DND-41 (cell line): ENCODE measurements at regions not wholly inside any gene's neighbourhood (a gene's known extent, or its start where the extent isn't known, plus 50 kb on each side); places are given as distances from the start of the nearest gene placed in this dataset.

Experiments used
- ATAC-seq: fragments of 200-7000 bp; cut with Tn5 transposase; 3 replicates; pipeline ENCODE4 v1.9.1; 2021; ENCODE audit warnings: low read depth; ENCODE audit not compliant: insufficient read depth
- DNase-seq: peaks from one replicate; pipeline ENCODE4 v3.0.0-alpha.2; 2020
- H2AFZ ChIP-seq: 2 replicates; pipeline ENCODE4 v1.6.0; 2012; ENCODE audit warnings: low read depth, low read length
- H3K27ac ChIP-seq: 2 replicates; pipeline ENCODE4 v1.5.1; 2012; ENCODE audit warnings: low read length, inconsistent platforms
- H3K27me3 ChIP-seq: fragments of 200-600 bp; sonication (generic); 2 replicates; pipeline ENCODE4 v1.6.0; 2012; ENCODE audit warnings: low read length, mild to moderate bottlenecking, inconsistent platforms; ENCODE audit not compliant: insufficient read depth, poor library complexity
- H3K36me3 ChIP-seq: 2 replicates; pipeline ENCODE4 v1.5.1; 2012; ENCODE audit warnings: low read length, inconsistent platforms; ENCODE audit not compliant: insufficient read depth
- H3K4me1 ChIP-seq: 2 replicates; pipeline ENCODE4 v1.5.1; 2012; ENCODE audit warnings: mild to moderate bottlenecking, low read length; ENCODE audit not compliant: insufficient read depth
- H3K4me2 ChIP-seq: 2 replicates; pipeline ENCODE4 v1.6.0; 2012; ENCODE audit warnings: mild to moderate bottlenecking, moderate library complexity, low read length, inconsistent platforms; ENCODE audit not compliant: insufficient read depth
- H3K4me3 ChIP-seq, 2 experiments: fragments of 200-600 bp in 1 of 2; shearing (Covaris generic) in 1 of 2; 2 replicates each; pipeline ENCODE4 v1.5.1; 2012 to 2016; ENCODE audit warnings: inconsistent platforms in 2 of 2, low read length in 2 of 2, mild to moderate bottlenecking in 2 of 2, low read depth in 1 of 2, moderate library complexity in 1 of 2
- H3K79me2 ChIP-seq: 2 replicates; pipeline ENCODE4 v1.6.0; 2012; ENCODE audit warnings: low read length, inconsistent platforms; ENCODE audit not compliant: insufficient read depth
- H3K9ac ChIP-seq: 2 replicates; pipeline ENCODE4 v1.6.0; 2012; ENCODE audit warnings: low read depth, mild to moderate bottlenecking, inconsistent platforms, low read length, moderate library complexity
- H3K9me3 ChIP-seq: 2 replicates; pipeline ENCODE4 v1.5.1; 2012; ENCODE audit warnings: low read length, moderate library complexity, mild to moderate bottlenecking, inconsistent platforms; ENCODE audit not compliant: insufficient read depth, severe bottlenecking
- H4K20me1 ChIP-seq: 2 replicates; pipeline ENCODE4 v1.6.0; 2012; ENCODE audit warnings: low read length; ENCODE audit not compliant: insufficient read depth
- EZH2 ChIP-seq: IDR thresholded peaks from 3 replicates; pipeline ENCODE4 v1.6.1; 2012; ENCODE audit warnings: borderline replicate concordance, low read depth, mild to moderate bottlenecking, moderate library complexity, low read length, inconsistent platforms; ENCODE audit not compliant: severe bottlenecking
- TF ChIP-seq, protein P1 (sequence below): IDR thresholded peaks from 2 replicates; pipeline ENCODE4 v1.5.1; 2012; ENCODE audit warnings: borderline replicate concordance, low read length, moderate library complexity, mild to moderate bottlenecking; ENCODE audit not compliant: poor library complexity, severe bottlenecking; ENCODE audit errors: extremely low read depth

DNA sequence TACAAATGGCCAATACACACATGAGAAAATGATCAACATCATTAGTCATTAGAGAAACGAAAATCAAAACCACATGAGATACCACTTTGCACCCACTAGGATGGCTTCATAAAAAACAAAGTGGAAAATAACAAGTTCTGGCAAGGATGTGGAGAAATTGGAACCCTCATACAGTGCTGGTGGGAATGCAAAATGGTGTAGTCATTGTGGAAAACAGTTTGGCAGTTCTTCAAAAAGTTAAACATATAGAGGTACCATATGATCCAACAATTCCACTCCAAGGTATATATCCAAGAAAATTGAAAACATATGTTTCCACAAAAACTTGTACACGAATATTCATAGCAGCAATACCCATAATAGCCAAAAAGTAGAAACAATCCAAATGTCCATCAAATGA is 231.6 kb upstream of the CSF3R start:
- H3K4me3 ChIP-seq = no peak overlapping the region
- no peak overlapping the region for H3K4me2 ChIP-seq
- H3K9me3 ChIP-seq = no peaks in the 10 kb centered on the region
- H3K27ac ChIP-seq = no peak overlapping the region
- no peaks in the 10 kb centered on the region for H3K36me3 ChIP-seq
- H3K79me2 ChIP-seq = no peaks in the 10 kb centered on the region
- H3K4me1 ChIP-seq = no peaks in the 10 kb centered on the region
- no peak for TF ChIP-seq EZH2
- TF ChIP-seq, protein P1, sequence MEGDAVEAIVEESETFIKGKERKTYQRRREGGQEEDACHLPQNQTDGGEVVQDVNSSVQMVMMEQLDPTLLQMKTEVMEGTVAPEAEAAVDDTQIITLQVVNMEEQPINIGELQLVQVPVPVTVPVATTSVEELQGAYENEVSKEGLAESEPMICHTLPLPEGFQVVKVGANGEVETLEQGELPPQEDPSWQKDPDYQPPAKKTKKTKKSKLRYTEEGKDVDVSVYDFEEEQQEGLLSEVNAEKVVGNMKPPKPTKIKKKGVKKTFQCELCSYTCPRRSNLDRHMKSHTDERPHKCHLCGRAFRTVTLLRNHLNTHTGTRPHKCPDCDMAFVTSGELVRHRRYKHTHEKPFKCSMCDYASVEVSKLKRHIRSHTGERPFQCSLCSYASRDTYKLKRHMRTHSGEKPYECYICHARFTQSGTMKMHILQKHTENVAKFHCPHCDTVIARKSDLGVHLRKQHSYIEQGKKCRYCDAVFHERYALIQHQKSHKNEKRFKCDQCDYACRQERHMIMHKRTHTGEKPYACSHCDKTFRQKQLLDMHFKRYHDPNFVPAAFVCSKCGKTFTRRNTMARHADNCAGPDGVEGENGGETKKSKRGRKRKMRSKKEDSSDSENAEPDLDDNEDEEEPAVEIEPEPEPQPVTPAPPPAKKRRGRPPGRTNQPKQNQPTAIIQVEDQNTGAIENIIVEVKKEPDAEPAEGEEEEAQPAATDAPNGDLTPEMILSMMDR = no peak
- no peak overlapping the region for H3K9ac ChIP-seq
- no peak for ATAC-seq
- H2AFZ ChIP-seq = no peak overlapping the region
- peaks cover 11% of the 10 kb centered on the region for H3K27me3 ChIP-seq
- H4K20me1 ChIP-seq = no peaks in the 10 kb centered on the region
- DNase-seq = no peak

DNA sequence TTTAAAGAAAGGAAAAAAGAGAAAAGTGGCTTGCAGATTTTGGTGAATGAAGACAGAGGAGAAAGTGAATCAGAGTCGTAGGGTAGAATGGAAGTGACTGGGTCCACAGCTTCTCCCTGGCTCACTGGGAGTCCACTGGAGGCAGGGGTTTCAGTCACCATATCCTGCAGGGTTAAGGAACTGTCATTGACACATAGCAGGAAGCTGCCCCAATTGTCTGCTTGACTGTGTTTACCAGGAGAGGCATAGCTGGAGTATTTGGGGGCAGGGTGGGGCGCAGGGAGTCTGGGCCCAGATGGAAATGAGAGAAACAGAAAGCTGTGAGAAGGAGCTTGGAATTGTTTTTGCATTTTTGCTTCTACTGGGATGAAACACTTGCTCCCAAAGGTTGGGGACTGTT is 228.8 kb upstream of the CSF3R start:
- TF ChIP-seq, protein P1 = no peak
- TF ChIP-seq EZH2 = no peak
- Histone ChIP-seq H3K79me2 (no peaks in the 10 kb centered on the region), H3K9ac (no peak overlapping the region), H3K4me1 (no peaks in the 10 kb centered on the region), H2AFZ (no peak overlapping the region), H3K4me3 (no peak overlapping the region), H3K4me2 (no peak overlapping the region), H3K27me3 (peaks cover 13% of the 10 kb centered on the region), H3K9me3 (no peaks in the 10 kb centered on the region), H3K36me3 (no peaks in the 10 kb centered on the region), H3K27ac (no peak overlapping the region), H4K20me1 (peaks cover 6% of the 10 kb centered on the region; the same call in 1 of the 2 replicates)
- no peak for ATAC-seq
- no peak for DNase-seq

DNA sequence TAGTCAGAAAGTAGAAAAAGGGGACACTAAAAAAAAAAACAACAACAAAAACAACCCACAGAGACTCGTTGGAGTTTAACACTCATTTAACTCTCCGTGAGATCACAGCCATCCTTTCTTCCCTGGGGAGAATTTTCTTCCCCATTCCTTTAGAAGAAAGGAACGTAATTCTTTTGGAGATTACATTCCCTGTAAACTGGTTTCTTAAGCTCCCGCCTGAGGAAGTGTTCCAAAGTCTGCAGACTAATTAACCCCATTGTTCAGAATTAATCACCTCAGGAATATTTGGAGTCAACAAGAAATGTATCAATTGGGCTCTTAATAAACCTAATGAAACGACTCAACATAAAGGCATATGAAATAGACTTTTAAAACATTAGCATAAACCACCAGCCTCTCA is 228.2 kb upstream of the CSF3R start:
- Histone ChIP-seq H3K27ac (no peak overlapping the region), H3K4me3 (no peak overlapping the region), H2AFZ (no peak overlapping the region), H3K9ac (no peak overlapping the region), H3K9me3 (no peaks in the 10 kb centered on the region), H3K27me3 (peaks cover 18% of the 10 kb centered on the region), H4K20me1 (peaks cover 6% of the 10 kb centered on the region; the same call in 1 of the 2 replicates), H3K79me2 (no peaks in the 10 kb centered on the region), H3K4me2 (no peak overlapping the region), H3K4me1 (no peaks in the 10 kb centered on the region), H3K36me3 (no peaks in the 10 kb centered on the region)
- DNase-seq (no peak), ATAC-seq (no peak)
- no peak for TF ChIP-seq EZH2
- TF ChIP-seq, protein P1 = no peak

DNA sequence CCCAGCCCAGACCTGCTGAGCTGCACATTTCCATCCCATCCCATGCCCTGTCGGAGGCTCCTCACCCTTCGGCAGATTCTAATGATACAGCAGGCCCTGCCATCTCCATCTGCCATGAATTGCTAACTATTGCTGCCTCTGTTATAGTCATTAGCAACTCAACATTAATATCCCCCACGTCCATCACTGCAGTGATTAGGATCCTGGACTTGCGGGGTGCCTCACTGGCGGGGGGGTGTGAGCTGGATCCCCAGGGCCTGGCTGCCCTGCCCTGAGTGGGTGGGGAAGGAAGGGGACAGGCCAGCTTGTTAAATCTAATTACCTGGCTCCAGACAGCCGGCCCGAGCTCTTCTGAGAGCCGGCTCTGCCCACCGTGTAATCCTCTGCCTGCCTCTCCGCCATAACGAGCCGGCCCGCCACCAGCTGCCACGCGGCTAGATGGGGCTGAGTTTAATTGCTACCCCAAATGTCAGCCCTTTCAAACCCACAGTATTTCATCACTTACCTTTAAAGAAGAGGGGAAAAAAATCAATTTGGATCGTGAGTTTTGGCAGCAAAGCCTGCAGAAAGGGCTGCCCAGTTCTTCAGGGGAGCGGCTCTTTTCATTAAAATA is 227.3 kb upstream of the CSF3R start:
- H3K4me3 ChIP-seq = no peak overlapping the region
- H4K20me1 ChIP-seq = peaks cover 6% of the 10 kb centered on the region; the same call in 1 of the 2 replicates
- DNase-seq (no peak), ATAC-seq (no peak)
- TF ChIP-seq, protein P1 = no peak
- H2AFZ ChIP-seq = no peak overlapping the region
- H3K27me3 ChIP-seq = peaks cover 21% of the 10 kb centered on the region
- H3K4me2 ChIP-seq = no peak overlapping the region
- no peak overlapping the region for H3K27ac ChIP-seq
- no peaks in the 10 kb centered on the region for H3K4me1 ChIP-seq
- H3K79me2 ChIP-seq = no peaks in the 10 kb centered on the region
- H3K36me3 ChIP-seq = no peaks in the 10 kb centered on the region
- no peak overlapping the region for H3K9ac ChIP-seq
- no peaks in the 10 kb centered on the region for H3K9me3 ChIP-seq
